MM.1S (cell line): ENCODE measurements at regions not wholly inside any gene's neighbourhood (a gene's known extent, or its start where the extent isn't known, plus 50 kb on each side); places are given as distances from the start of the nearest gene placed in this dataset.

Experiments
- DNase-seq: peaks from one replicate; pipeline ENCODE4 v3.0.0-alpha.2; 2015
- H2AFZ ChIP-seq: fragments of 300-600 bp; sonication (generic); 2 replicates; pipeline ENCODE4 v1.6.0; 2016; ENCODE audit warnings: antibody characterized with exemption, low read length
- H3F3A ChIP-seq: fragments of 300-600 bp; sonication (generic); 2 replicates; pipeline ENCODE4 v1.6.1; 2016; ENCODE audit warnings: mild to moderate bottlenecking, antibody characterized with exemption, low read length, moderate library complexity, mixed read lengths; ENCODE audit not compliant: insufficient read depth
- H3K27ac ChIP-seq: fragments of 300-600 bp; sonication (generic); 2 replicates; pipeline ENCODE4 v1.5.1; 2016; ENCODE audit warnings: mild to moderate bottlenecking, low read length
- H3K27me3 ChIP-seq: fragments of 300-600 bp; sonication (generic); replicated peaks from 2 replicates; pipeline ENCODE4 v1.6.0; 2016; ENCODE audit warnings: low read length; ENCODE audit not compliant: insufficient read depth
- H3K36me3 ChIP-seq: fragments of 300-600 bp; sonication (generic); replicated peaks from 2 replicates; pipeline ENCODE4 v1.6.1; 2016; ENCODE audit warnings: mild to moderate bottlenecking, low read length, mixed read lengths; ENCODE audit not compliant: insufficient read depth
- H3K4me1 ChIP-seq: fragments of 300-600 bp; sonication (generic); 2 replicates; pipeline ENCODE4 v1.6.1; 2016; ENCODE audit warnings: low read length, mixed read lengths
- H3K4me2 ChIP-seq: fragments of 300-600 bp; sonication (generic); 2 replicates; pipeline ENCODE4 v1.6.0; 2016; ENCODE audit warnings: low read depth, low read length
- H3K4me3 ChIP-seq: fragments of 300-600 bp; sonication (generic); 2 replicates; pipeline ENCODE4 v1.5.1; 2016; ENCODE audit warnings: low read length, mixed read lengths
- H3K79me2 ChIP-seq: fragments of 300-600 bp; sonication (generic); 2 replicates; pipeline ENCODE4 v1.6.1; 2016; ENCODE audit warnings: mixed run types, low read length, mixed read lengths
- H3K9ac ChIP-seq: fragments of 300-600 bp; sonication (generic); 2 replicates; pipeline ENCODE4 v1.6.1; 2016; ENCODE audit warnings: low read length, mixed read lengths
- H3K9me2 ChIP-seq: fragments of 300-600 bp; sonication (generic); replicated peaks from 2 replicates; pipeline ENCODE4 v1.6.1; 2016; ENCODE audit warnings: mild to moderate bottlenecking, low read length, mixed read lengths; ENCODE audit not compliant: insufficient read depth
- H3K9me3 ChIP-seq: fragments of 300-600 bp; sonication (generic); replicated peaks from 2 replicates; pipeline ENCODE4 v1.6.1; 2016; ENCODE audit warnings: mild to moderate bottlenecking, low read length, mixed read lengths; ENCODE audit not compliant: insufficient read depth
- H4K20me1 ChIP-seq: fragments of 300-600 bp; sonication (generic); 2 replicates; pipeline ENCODE4 v1.6.1; 2016; ENCODE audit warnings: mild to moderate bottlenecking, low read length, moderate library complexity, mixed read lengths; ENCODE audit not compliant: insufficient read depth
- EZH2 ChIP-seq: fragments of 300-600 bp; sonication (generic); optimal IDR thresholded peaks from 2 replicates; pipeline ENCODE3; 2017; ENCODE audit warnings: low read depth, mild to moderate bottlenecking, antibody characterized with exemption, low read length, mixed read lengths
- EZH2phosphoT487 ChIP-seq: fragments of 300-600 bp; sonication (generic); IDR thresholded peaks from 2 replicates; pipeline ENCODE4 v1.6.1; 2018; ENCODE audit warnings: antibody characterized with exemption, low read length
- TF ChIP-seq, protein P1 (sequence below): fragments of 300-600 bp; sonication (generic); IDR thresholded peaks from 2 replicates; pipeline ENCODE4 v1.5.1; 2016; ENCODE audit warnings: antibody characterized with exemption, low read length, mixed read lengths

DNA sequence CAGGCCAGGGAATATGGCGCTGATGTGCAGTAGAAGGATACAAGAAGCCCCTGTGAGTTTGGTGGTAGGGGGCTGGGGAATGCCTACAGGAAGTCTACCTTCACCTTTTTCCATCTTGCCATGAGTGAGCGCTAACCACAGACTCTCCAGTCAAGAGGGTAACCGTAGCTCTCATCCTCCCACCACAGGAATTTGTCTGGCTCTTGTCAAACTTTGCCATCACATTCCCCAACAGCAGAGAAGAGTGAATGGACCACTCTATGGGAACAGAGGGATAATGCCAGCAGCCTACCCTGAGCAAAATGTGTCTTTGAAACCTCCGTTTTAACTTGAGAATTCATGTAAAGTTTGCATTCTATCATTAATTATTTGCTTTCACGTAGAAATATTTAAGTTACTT is 168.3 kb downstream of the NRP2 start:
- Histone ChIP-seq H3K79me2 (no peaks in the 10 kb centered on the region), H3K4me1 (no peaks in the 10 kb centered on the region), H3K9me3 (no peaks in the 10 kb centered on the region), H3K9ac (no peak overlapping the region), H3F3A (no peaks in the 10 kb centered on the region), H3K27ac (no peak overlapping the region), H4K20me1 (no peaks in the 10 kb centered on the region), H3K9me2 (no peaks in the 10 kb centered on the region), H3K4me3 (no peak overlapping the region), H3K4me2 (no peak overlapping the region), H3K27me3 (no peaks in the 10 kb centered on the region), H3K36me3 (no peaks in the 10 kb centered on the region), H2AFZ (no peak overlapping the region)
- TF ChIP-seq EZH2phosphoT487 (no peak), EZH2 (no peak)
- TF ChIP-seq, protein P1, sequence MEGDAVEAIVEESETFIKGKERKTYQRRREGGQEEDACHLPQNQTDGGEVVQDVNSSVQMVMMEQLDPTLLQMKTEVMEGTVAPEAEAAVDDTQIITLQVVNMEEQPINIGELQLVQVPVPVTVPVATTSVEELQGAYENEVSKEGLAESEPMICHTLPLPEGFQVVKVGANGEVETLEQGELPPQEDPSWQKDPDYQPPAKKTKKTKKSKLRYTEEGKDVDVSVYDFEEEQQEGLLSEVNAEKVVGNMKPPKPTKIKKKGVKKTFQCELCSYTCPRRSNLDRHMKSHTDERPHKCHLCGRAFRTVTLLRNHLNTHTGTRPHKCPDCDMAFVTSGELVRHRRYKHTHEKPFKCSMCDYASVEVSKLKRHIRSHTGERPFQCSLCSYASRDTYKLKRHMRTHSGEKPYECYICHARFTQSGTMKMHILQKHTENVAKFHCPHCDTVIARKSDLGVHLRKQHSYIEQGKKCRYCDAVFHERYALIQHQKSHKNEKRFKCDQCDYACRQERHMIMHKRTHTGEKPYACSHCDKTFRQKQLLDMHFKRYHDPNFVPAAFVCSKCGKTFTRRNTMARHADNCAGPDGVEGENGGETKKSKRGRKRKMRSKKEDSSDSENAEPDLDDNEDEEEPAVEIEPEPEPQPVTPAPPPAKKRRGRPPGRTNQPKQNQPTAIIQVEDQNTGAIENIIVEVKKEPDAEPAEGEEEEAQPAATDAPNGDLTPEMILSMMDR = no peak
- DNase-seq = no peak

DNA sequence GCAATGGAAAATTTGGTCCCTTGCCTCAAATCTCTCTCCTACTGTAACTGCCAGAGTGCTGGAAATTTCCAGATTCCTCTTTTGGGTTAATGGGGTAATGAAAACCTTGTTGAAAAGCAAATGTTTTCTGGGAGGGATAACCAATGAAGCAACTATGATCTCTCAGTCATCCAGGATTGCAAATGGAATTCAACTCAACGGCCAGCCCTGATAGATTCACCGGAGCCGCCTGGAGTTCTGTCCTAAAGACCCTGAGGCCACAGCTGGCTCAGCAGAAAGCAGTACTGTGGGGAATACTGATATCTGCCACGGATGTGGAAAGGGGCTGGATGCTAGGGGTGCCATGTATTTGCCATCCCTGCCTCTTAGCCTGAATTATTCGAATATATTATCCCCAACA is 167.8 kb downstream of the NRP2 start:
- Histone ChIP-seq H3K79me2 (no peaks in the 10 kb centered on the region), H3K27me3 (no peaks in the 10 kb centered on the region)

DNA sequence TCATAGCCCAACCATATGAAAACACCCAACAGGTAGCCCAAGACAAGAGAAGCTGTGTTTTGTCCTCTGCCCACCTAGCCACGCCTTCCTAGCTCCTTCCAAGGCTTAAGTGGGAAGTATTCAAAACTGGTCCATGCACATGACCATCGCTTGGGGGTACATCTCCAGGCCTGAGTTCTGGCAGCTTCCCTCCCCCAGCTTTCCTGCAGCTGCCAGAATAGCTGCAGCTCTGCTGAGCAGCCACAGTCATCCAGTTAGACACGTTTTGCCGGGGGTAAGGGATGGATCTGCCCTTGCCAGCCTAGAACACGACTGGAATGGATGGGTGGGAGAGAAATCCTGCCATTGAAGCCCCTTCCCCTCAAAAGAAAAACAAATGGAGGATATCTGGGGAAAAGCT is 166.8 kb downstream of the NRP2 start:
- H3K9me3 ChIP-seq = no peaks in the 10 kb centered on the region
- H3K4me3 ChIP-seq = no peak overlapping the region
- no peak for DNase-seq
- H3K9ac ChIP-seq = no peak overlapping the region
- no peaks in the 10 kb centered on the region for H3K9me2 ChIP-seq
- H3F3A ChIP-seq = no peaks in the 10 kb centered on the region
- no peaks in the 10 kb centered on the region for H4K20me1 ChIP-seq
- no peak for TF ChIP-seq EZH2
- TF ChIP-seq, protein P1 = no peak
- TF ChIP-seq EZH2phosphoT487 = no peak
- H3K4me1 ChIP-seq = no peaks in the 10 kb centered on the region
- no peak overlapping the region for H2AFZ ChIP-seq
- no peak overlapping the region for H3K27ac ChIP-seq
- H3K4me2 ChIP-seq = no peak overlapping the region
- H3K27me3 ChIP-seq = no peaks in the 10 kb centered on the region
- H3K36me3 ChIP-seq = no peaks in the 10 kb centered on the region
- no peaks in the 10 kb centered on the region for H3K79me2 ChIP-seq

More for the DNA sequence above, 167.8 kb downstream of the NRP2 start:
- no peak for DNase-seq
- Histone ChIP-seq H3K27ac (no peak overlapping the region), H3K4me2 (no peak overlapping the region), H3K9me2 (no peaks in the 10 kb centered on the region), H3K36me3 (no peaks in the 10 kb centered on the region), H3K4me3 (no peak overlapping the region), H3K9me3 (no peaks in the 10 kb centered on the region), H4K20me1 (no peaks in the 10 kb centered on the region), H3K9ac (no peak overlapping the region), H3F3A (no peaks in the 10 kb centered on the region), H2AFZ (no peak overlapping the region), H3K4me1 (no peaks in the 10 kb centered on the region)
- TF ChIP-seq EZH2phosphoT487 (no peak), EZH2 (no peak)
- TF ChIP-seq, protein P1 = no peak

DNA sequence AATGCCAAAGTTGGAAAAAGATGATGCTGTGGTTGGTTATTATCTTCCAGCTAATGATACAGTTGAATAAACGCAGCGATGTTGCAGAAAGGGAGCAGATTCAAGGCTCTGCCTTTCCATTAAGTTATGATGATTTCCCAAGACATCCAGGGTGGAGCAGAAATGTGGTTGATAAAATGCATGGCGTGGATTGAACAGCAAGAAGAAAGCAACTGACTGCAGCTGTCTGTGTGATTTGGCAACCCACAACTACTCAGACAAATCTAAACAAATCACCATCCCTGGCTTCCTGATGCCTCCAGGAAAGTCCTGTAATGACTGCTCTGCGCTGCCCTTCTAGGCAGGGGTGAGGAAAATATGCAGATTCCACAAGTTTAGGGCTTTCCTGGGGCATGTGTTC is 166.3 kb downstream of the NRP2 start:
- no peak overlapping the region for H3K27ac ChIP-seq
- H3K4me1 ChIP-seq = no peaks in the 10 kb centered on the region
- H2AFZ ChIP-seq = no peak overlapping the region
- TF ChIP-seq, protein P1 = no peak
- TF ChIP-seq EZH2 = no peak
- TF ChIP-seq EZH2phosphoT487 = no peak
- no peaks in the 10 kb centered on the region for H3F3A ChIP-seq
- no peaks in the 10 kb centered on the region for H3K27me3 ChIP-seq
- no peak overlapping the region for H3K9ac ChIP-seq
- H3K4me3 ChIP-seq = no peak overlapping the region
- H4K20me1 ChIP-seq = no peaks in the 10 kb centered on the region
- DNase-seq = no peak
- no peaks in the 10 kb centered on the region for H3K9me2 ChIP-seq
- H3K36me3 ChIP-seq = no peaks in the 10 kb centered on the region
- H3K79me2 ChIP-seq = no peaks in the 10 kb centered on the region
- no peaks in the 10 kb centered on the region for H3K9me3 ChIP-seq
- H3K4me2 ChIP-seq = no peak overlapping the region
